Liver (tissue), 8 donors: ENCODE measurements at regions not wholly inside any gene's neighbourhood (a gene's known extent, or its start where the extent isn't known, plus 50 kb on each side); places are given as distances from the start of the nearest gene placed in this dataset.
A peak's percentile ranks its signal among the peaks of the same experiment; 100 is the strongest.

Source experiments
- DNase-seq: peaks from one replicate; pipeline ENCODE4 v3.0.0-alpha.2; 2017; ENCODE audit warnings: low spot score
- H3K27ac ChIP-seq, 2 donors: one replicate each; pipeline ENCODE4 v1.7.0; 2013; ENCODE audit warnings: inconsistent platforms in 2 of 2, low read length in 2 of 2, control low read depth in 1 of 2, low read depth in 1 of 2, mild to moderate bottlenecking in 1 of 2
- H3K27me3 ChIP-seq, 4 donors: one replicate each; pipeline versions ENCODE4 v1.6.1 to v1.7.0; 2013; ENCODE audit warnings: low read length in 3 of 4, inconsistent platforms in 1 of 4, mild to moderate bottlenecking in 1 of 4, moderate library complexity in 1 of 4; ENCODE audit not compliant: control insufficient read depth in 4 of 4, insufficient read depth in 4 of 4
- H3K36me3 ChIP-seq, 4 donors: one replicate each; pipeline versions ENCODE4 v1.6.1 to v1.7.0; 2013; ENCODE audit warnings: low read length in 3 of 4, mild to moderate bottlenecking in 3 of 4, low read depth in 1 of 4, moderate library complexity in 1 of 4; ENCODE audit not compliant: control insufficient read depth in 4 of 4, insufficient read depth in 3 of 4
- H3K4me1 ChIP-seq, 4 donors: one replicate each; pipeline versions ENCODE4 v1.6.1 to v1.7.0; 2013; ENCODE audit warnings: low read length in 3 of 4, mild to moderate bottlenecking in 3 of 4, moderate library complexity in 1 of 4; ENCODE audit not compliant: control insufficient read depth in 4 of 4, insufficient read depth in 4 of 4
- H3K4me3 ChIP-seq, 3 donors: one replicate each; pipeline versions ENCODE4 v1.6.1 to v1.7.0; 2013; ENCODE audit warnings: low read length in 3 of 3, control low read depth in 1 of 3, low read depth in 1 of 3, mild to moderate bottlenecking in 1 of 3
- H3K9ac ChIP-seq, 2 donors: one replicate each; pipeline ENCODE4 v1.7.0; 2013; ENCODE audit warnings: low read length in 2 of 2, mild to moderate bottlenecking in 2 of 2, moderate library complexity in 2 of 2, control low read depth in 1 of 2, low read depth in 1 of 2
- H3K9me3 ChIP-seq, 4 donors: one replicate each; pipeline versions ENCODE4 v1.6.1 to v1.7.0; 2013; ENCODE audit warnings: low read length in 3 of 4; ENCODE audit not compliant: control insufficient read depth in 4 of 4
- EGR1 ChIP-seq, 2 donors: IDR thresholded peaks; 2 replicates each; pipeline ENCODE4 v1.6.1; 2016 to 2018; ENCODE audit warnings: antibody characterized with exemption in 2 of 2, low read depth in 2 of 2
- FOXA1 ChIP-seq: IDR thresholded peaks from 2 replicates; pipeline ENCODE4 v1.6.1; 2016; ENCODE audit warnings: antibody characterized with exemption
- FOXA2 ChIP-seq: IDR thresholded peaks from 2 replicates; pipeline ENCODE4 v1.6.1; 2016; ENCODE audit warnings: antibody characterized with exemption
- GABPA ChIP-seq, 2 donors: IDR thresholded peaks in 1 of 2; conservative IDR thresholded peaks in 1 of 2; 2 replicates each; pipeline ENCODE4 v1.6.1; 2016; ENCODE audit warnings: antibody characterized with exemption in 2 of 2, mild to moderate bottlenecking in 1 of 2, moderate library complexity in 1 of 2
- HNF4G ChIP-seq: IDR thresholded peaks from 2 replicates; pipeline ENCODE4 v1.6.1; 2016; ENCODE audit warnings: antibody characterized with exemption
- JUND ChIP-seq, 2 donors: IDR thresholded peaks; 2 replicates each; pipeline ENCODE4 v1.6.1; 2016; ENCODE audit warnings: antibody characterized with exemption in 2 of 2
- NR2F2 ChIP-seq: IDR thresholded peaks from 2 replicates; pipeline ENCODE4 v1.6.1; 2016; ENCODE audit warnings: antibody characterized with exemption
- RXRA ChIP-seq, 2 donors: IDR thresholded peaks; 2 replicates each; pipeline ENCODE4 v1.6.1; 2017 to 2018; ENCODE audit warnings: antibody characterized with exemption in 2 of 2, mild to moderate bottlenecking in 1 of 2
- SP1 ChIP-seq: IDR thresholded peaks from 2 replicates; pipeline ENCODE4 v1.6.1; 2018; ENCODE audit warnings: antibody characterized with exemption, mild to moderate bottlenecking
- TAF1 ChIP-seq: conservative IDR thresholded peaks from 2 replicates; pipeline ENCODE4 v1.6.1; 2016; ENCODE audit warnings: antibody characterized with exemption, mild to moderate bottlenecking
- YY1 ChIP-seq: IDR thresholded peaks from 2 replicates; pipeline ENCODE4 v1.6.1; 2016; ENCODE audit warnings: antibody characterized with exemption, mild to moderate bottlenecking
- WGBS: extraction: QIAGEN DNeasy Blood & Tissue Kit; methylation state at CpG from one replicate; pipeline ENCODE4 v1.1.7; 2013; 5-methylcytosine and 5-hydroxymethylcytosine counted together
- TF ChIP-seq, protein P1 (sequence below): IDR thresholded peaks from 2 replicates; pipeline ENCODE4 v1.6.1; 2016; ENCODE audit warnings: antibody characterized with exemption, mild to moderate bottlenecking
- TF ChIP-seq, protein P2 (sequence below): IDR thresholded peaks from 2 replicates; pipeline ENCODE4 v1.6.1; 2016; ENCODE audit warnings: antibody characterized with exemption
- TF ChIP-seq, protein P3 (sequence below): fragments of 150-350 bp; IDR thresholded peaks from 2 replicates; pipeline ENCODE4 v1.5.1; 2017; ENCODE audit warnings: improper control_type of control experiment, low read depth, low read length; ENCODE audit not compliant: missing input control
- donor health status: healthy.
- donor health status: healthy.
- donor health status: healthy.
- donor health status: healthy.
- donor health status: healthy.

DNA sequence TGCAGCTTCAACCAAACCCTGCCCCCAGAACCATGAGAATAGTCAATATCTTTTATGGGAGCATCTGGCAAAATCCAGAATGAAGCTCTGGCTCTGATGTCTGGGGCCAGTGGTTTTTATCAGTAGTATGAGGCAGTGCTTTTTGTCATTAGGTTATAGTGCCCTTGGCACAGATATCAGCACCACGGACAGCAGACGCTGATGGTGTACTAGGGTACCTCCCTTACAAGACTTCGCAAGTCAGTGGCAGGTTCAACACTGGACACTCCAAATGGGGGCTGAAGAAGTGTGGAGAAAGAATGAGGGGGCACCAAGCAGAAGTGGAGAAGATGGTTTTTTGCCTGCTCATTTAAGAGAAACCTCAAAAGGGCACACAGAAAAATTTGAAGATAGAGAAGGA is 68.2 kb upstream of the E2F7 start:
- Histone ChIP-seq H3K9me3 (no peaks in the 10 kb centered on the region), H3K27me3 (no peaks in the 10 kb centered on the region), H3K27ac (no peak overlapping the region), H3K36me3 (no peaks in the 10 kb centered on the region), H3K4me1 (no peaks in the 10 kb centered on the region), H3K4me3 (no peak overlapping the region), H3K9ac (no peak overlapping the region)
- no peak for DNase-seq
- WGBS, result 15% methylated on average over 3 of the region's 3 CpGs
- no peak for TF ChIP-seq YY1
- TF ChIP-seq, protein P1, sequence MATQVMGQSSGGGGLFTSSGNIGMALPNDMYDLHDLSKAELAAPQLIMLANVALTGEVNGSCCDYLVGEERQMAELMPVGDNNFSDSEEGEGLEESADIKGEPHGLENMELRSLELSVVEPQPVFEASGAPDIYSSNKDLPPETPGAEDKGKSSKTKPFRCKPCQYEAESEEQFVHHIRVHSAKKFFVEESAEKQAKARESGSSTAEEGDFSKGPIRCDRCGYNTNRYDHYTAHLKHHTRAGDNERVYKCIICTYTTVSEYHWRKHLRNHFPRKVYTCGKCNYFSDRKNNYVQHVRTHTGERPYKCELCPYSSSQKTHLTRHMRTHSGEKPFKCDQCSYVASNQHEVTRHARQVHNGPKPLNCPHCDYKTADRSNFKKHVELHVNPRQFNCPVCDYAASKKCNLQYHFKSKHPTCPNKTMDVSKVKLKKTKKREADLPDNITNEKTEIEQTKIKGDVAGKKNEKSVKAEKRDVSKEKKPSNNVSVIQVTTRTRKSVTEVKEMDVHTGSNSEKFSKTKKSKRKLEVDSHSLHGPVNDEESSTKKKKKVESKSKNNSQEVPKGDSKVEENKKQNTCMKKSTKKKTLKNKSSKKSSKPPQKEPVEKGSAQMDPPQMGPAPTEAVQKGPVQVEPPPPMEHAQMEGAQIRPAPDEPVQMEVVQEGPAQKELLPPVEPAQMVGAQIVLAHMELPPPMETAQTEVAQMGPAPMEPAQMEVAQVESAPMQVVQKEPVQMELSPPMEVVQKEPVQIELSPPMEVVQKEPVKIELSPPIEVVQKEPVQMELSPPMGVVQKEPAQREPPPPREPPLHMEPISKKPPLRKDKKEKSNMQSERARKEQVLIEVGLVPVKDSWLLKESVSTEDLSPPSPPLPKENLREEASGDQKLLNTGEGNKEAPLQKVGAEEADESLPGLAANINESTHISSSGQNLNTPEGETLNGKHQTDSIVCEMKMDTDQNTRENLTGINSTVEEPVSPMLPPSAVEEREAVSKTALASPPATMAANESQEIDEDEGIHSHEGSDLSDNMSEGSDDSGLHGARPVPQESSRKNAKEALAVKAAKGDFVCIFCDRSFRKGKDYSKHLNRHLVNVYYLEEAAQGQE, result peak; percentile 98

DNA sequence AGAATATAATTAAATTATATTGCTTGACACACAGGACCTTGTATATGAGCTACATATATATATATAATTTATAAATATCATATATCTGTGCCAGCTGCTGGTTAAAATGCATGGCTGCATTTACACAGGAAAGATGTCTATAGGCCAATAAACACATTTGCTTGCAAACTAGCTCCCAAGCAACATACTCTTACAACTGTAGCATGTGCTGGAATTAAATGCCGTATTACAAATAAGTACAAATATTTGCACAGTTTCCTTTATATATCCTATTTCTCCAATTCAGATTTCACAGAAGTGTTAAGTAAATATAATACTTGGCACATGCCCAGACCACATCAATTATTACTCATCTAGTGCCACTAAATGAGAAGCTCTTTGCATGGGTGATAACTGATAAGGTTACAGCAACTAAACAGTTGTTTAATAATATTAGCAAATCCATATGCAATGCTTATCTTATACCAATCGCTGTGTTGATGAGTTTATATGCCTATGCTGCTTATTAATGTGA is 66.7 kb upstream of the E2F7 start:
- no peaks in the 10 kb centered on the region for H3K9me3 ChIP-seq
- DNase-seq, result no peak
- TF ChIP-seq EGR1 (IDR thresholded peaks at IDR 0.05; ENCODE audit: low read depth in 2 of 2) (no peak), SP1 (no peak), GABPA (IDR thresholded peaks at IDR 0.05 in 1 of 2, conservative IDR thresholded peaks at IDR 0.05 in 1 of 2) (no peak), FOXA1 (no peak), YY1 (no peak), NR2F2 (no peak), RXRA (IDR thresholded peaks at IDR 0.05) (no peak), HNF4G (no peak), JUND (IDR thresholded peaks at IDR 0.05) (no peak), FOXA2 (no peak), TAF1 (no peak)
- TF ChIP-seq, protein P2, sequence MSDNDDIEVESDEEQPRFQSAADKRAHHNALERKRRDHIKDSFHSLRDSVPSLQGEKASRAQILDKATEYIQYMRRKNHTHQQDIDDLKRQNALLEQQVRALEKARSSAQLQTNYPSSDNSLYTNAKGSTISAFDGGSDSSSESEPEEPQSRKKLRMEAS, result no peak
- TF ChIP-seq, protein P1, result no peak
- TF ChIP-seq, protein P3, sequence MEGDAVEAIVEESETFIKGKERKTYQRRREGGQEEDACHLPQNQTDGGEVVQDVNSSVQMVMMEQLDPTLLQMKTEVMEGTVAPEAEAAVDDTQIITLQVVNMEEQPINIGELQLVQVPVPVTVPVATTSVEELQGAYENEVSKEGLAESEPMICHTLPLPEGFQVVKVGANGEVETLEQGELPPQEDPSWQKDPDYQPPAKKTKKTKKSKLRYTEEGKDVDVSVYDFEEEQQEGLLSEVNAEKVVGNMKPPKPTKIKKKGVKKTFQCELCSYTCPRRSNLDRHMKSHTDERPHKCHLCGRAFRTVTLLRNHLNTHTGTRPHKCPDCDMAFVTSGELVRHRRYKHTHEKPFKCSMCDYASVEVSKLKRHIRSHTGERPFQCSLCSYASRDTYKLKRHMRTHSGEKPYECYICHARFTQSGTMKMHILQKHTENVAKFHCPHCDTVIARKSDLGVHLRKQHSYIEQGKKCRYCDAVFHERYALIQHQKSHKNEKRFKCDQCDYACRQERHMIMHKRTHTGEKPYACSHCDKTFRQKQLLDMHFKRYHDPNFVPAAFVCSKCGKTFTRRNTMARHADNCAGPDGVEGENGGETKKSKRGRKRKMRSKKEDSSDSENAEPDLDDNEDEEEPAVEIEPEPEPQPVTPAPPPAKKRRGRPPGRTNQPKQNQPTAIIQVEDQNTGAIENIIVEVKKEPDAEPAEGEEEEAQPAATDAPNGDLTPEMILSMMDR, result no peak
- WGBS, result 53% methylated on average over 2 of the region's 2 CpGs
- no peaks in the 10 kb centered on the region for H3K27me3 ChIP-seq
- H3K4me1 ChIP-seq, result no peaks in the 10 kb centered on the region
- H3K27ac ChIP-seq, result no peak overlapping the region
- H3K9ac ChIP-seq, result no peak overlapping the region
- H3K36me3 ChIP-seq, result no peaks in the 10 kb centered on the region
- H3K4me3 ChIP-seq, result no peak overlapping the region
